OCI-LY3 (cell line): ENCODE measurements at regions not wholly inside any gene's neighbourhood (a gene's known extent, or its start where the extent isn't known, plus 50 kb on each side); places are given as distances from the start of the nearest gene placed in this dataset.

Experiments used
- H2AFZ ChIP-seq: fragments of 200-600, 300-600 bp; shearing (Covaris generic); 2 replicates; pipeline ENCODE4 v1.6.0; 2014; ENCODE audit warnings: antibody characterized with exemption, low read depth, low read length
- H3K27ac ChIP-seq: fragments of 200-600, 300-600 bp; sonication (generic); 2 replicates; pipeline ENCODE4 v1.5.1; 2014; ENCODE audit warnings: mild to moderate bottlenecking, low read length, moderate library complexity, mixed read lengths
- H3K27me3 ChIP-seq: fragments of 200-600, 300-600 bp; sonication (generic); 2 replicates; pipeline ENCODE4 v1.6.1; 2014; ENCODE audit warnings: low read depth, low read length, mixed read lengths
- H3K36me3 ChIP-seq: fragments of 200-600, 300-600 bp; sonication (generic); replicated peaks from 2 replicates; pipeline ENCODE3; 2014; ENCODE audit warnings: low read depth, low read length, mixed read lengths
- H3K4me1 ChIP-seq: fragments of 300-600, 200-600 bp; sonication (generic); 2 replicates; pipeline ENCODE4 v1.6.1; 2014; ENCODE audit warnings: low read length, mixed read lengths
- H3K4me2 ChIP-seq: fragments of 200-600, 300-600 bp; sonication (generic); 2 replicates; pipeline ENCODE4 v1.6.1; 2014; ENCODE audit warnings: low read length, mixed read lengths
- H3K4me3 ChIP-seq: fragments of 300-600, 200-600 bp; sonication (generic); 2 replicates; pipeline ENCODE4 v1.5.1; 2014; ENCODE audit warnings: antibody characterized with exemption, mild to moderate bottlenecking, low read length, moderate library complexity
- H3K79me2 ChIP-seq: fragments of 300-600, 200-600 bp; shearing (Covaris generic); 2 replicates; pipeline ENCODE4 v1.6.1; 2014; ENCODE audit warnings: mild to moderate bottlenecking, low read length, mixed read lengths
- H3K9ac ChIP-seq: fragments of 300-600, 200-600 bp; shearing (Covaris generic); 2 replicates; pipeline ENCODE4 v1.6.0; 2014; ENCODE audit warnings: mild to moderate bottlenecking, low read length, moderate library complexity
- H3K9me3 ChIP-seq: fragments of 200-600, 300-600 bp; shearing (Covaris generic); 2 replicates; pipeline ENCODE4 v1.6.1; 2014; ENCODE audit warnings: low read length, mixed read lengths; ENCODE audit not compliant: insufficient read depth
- H4K20me1 ChIP-seq: fragments of 200-600, 300-600 bp; sonication (generic); 2 replicates; pipeline ENCODE4 v1.6.1; 2016; ENCODE audit warnings: low read length, mixed read lengths; ENCODE audit not compliant: insufficient read depth
- EZH2phosphoT487 ChIP-seq: fragments of 200-600 bp; shearing (Covaris generic); IDR thresholded peaks from 2 replicates; pipeline ENCODE4 v1.6.1; 2018; ENCODE audit warnings: antibody characterized with exemption, mixed run types, low read depth
- TF ChIP-seq, protein P1 (sequence below): fragments of 200-600, 300-600 bp; sonication (generic); IDR thresholded peaks from 2 replicates; pipeline ENCODE4 v1.5.1; 2014; ENCODE audit warnings: antibody characterized with exemption, low read length, low read depth

DNA sequence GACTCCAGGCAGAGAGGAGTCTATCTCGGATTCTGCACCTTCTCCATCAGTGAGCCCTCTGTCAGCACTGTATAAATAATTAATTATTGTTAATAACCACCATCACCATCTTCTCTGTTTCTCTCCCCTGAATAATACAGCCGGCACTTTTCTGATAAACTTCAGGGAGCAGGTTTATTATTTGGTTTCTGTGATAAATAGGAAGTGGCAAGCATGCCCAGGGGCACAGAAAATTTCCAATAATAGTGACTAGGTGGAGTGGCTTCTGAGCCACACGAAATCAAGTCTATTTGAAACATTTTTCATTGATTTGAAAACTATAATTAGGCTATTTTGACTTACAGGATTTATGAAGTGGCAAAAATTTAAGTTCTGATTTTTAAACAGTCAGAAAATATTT lies 186.8 kb upstream of the TMEM229A start:
- Histone ChIP-seq H3K4me3 (no peak overlapping the region), H3K36me3 (no peaks in the 10 kb centered on the region), H3K27ac (no peak overlapping the region), H2AFZ (no peak overlapping the region), H3K4me1 (no peaks in the 10 kb centered on the region), H3K4me2 (no peak overlapping the region), H4K20me1 (no peaks in the 10 kb centered on the region), H3K9ac (no peak overlapping the region), H3K79me2 (no peaks in the 10 kb centered on the region), H3K9me3 (no peaks in the 10 kb centered on the region), H3K27me3 (no peaks in the 10 kb centered on the region)
- TF ChIP-seq, protein P1, sequence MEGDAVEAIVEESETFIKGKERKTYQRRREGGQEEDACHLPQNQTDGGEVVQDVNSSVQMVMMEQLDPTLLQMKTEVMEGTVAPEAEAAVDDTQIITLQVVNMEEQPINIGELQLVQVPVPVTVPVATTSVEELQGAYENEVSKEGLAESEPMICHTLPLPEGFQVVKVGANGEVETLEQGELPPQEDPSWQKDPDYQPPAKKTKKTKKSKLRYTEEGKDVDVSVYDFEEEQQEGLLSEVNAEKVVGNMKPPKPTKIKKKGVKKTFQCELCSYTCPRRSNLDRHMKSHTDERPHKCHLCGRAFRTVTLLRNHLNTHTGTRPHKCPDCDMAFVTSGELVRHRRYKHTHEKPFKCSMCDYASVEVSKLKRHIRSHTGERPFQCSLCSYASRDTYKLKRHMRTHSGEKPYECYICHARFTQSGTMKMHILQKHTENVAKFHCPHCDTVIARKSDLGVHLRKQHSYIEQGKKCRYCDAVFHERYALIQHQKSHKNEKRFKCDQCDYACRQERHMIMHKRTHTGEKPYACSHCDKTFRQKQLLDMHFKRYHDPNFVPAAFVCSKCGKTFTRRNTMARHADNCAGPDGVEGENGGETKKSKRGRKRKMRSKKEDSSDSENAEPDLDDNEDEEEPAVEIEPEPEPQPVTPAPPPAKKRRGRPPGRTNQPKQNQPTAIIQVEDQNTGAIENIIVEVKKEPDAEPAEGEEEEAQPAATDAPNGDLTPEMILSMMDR = no peak
- no peak for TF ChIP-seq EZH2phosphoT487

DNA sequence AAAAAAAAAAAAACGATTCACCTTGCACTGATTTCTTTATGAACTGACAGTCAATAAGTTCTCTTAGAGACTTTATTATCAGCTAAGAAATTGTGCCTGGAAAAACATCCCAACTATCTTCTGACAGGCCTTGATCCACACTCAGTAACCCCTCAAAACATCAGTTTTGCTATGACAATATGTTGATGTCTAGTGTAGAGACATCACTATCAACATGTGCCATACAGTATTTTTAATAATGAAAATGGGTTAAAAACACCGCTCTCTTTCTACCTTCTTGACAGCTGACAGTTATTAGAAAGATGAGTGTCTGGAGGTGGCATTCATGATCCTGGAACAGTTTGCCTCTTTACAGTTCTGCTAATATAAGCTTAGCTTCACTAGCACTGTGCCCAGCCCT lies 175.8 kb upstream of the TMEM229A start:
- TF ChIP-seq, protein P1 = no peak
- no peak for TF ChIP-seq EZH2phosphoT487
- no peaks in the 10 kb centered on the region for H3K9me3 ChIP-seq
- H3K36me3 ChIP-seq = no peaks in the 10 kb centered on the region
- no peak overlapping the region for H2AFZ ChIP-seq
- no peak overlapping the region for H3K27ac ChIP-seq
- H4K20me1 ChIP-seq = no peaks in the 10 kb centered on the region
- H3K4me3 ChIP-seq = no peak overlapping the region
- no peak overlapping the region for H3K4me2 ChIP-seq
- H3K4me1 ChIP-seq = no peaks in the 10 kb centered on the region
- no peak overlapping the region for H3K9ac ChIP-seq
- no peaks in the 10 kb centered on the region for H3K27me3 ChIP-seq
- no peaks in the 10 kb centered on the region for H3K79me2 ChIP-seq

DNA sequence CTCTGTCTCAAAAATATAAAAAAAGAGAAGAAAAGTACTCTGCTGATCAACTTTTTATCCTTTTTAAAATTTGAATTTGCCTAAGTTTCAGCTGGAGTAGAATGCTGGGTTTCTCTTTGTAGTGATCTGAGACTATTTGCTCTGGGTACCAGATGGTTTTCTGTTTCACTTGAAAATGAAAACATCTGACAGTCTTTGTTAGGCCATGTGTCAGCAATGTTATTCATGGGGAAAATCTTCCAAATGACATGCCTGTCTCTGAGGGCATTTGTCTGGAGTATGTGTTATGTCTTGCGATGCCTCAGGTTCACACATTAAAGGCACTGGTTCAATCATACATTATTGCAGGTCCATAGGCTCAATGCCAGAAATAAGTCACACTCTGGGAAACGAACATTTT lies 175.3 kb upstream of the TMEM229A start:
- no peaks in the 10 kb centered on the region for H3K27me3 ChIP-seq
- H3K9me3 ChIP-seq = no peaks in the 10 kb centered on the region
- no peaks in the 10 kb centered on the region for H3K36me3 ChIP-seq
- no peak overlapping the region for H3K4me2 ChIP-seq
- H3K79me2 ChIP-seq = no peaks in the 10 kb centered on the region
- TF ChIP-seq, protein P1 = no peak
- TF ChIP-seq EZH2phosphoT487 = no peak
- no peak overlapping the region for H3K9ac ChIP-seq
- no peak overlapping the region for H2AFZ ChIP-seq
- no peak overlapping the region for H3K27ac ChIP-seq
- H3K4me1 ChIP-seq = no peaks in the 10 kb centered on the region
- H3K4me3 ChIP-seq = no peak overlapping the region
- no peaks in the 10 kb centered on the region for H4K20me1 ChIP-seq

DNA sequence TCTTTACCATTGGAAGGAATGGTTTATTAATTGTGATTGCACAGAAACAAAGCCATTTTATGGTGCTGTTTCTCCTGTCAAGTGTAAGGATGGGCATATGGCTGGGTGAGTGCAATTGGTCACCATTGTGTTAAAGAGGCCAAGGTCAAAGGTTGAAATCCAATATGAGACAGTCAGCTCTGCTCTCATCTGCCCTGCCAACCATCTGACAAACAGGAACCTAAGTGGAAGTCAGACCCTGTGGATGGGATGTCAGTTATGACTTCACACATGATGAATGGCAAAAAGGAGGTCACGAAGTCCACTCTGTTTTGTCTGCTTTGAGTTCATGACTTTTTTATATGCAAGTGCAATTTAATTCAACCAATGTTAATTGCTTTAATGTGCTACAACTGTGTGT lies 172.7 kb upstream of the TMEM229A start:
- Histone ChIP-seq H3K4me1 (no peaks in the 10 kb centered on the region), H3K4me3 (no peak overlapping the region), H3K9me3 (no peaks in the 10 kb centered on the region), H3K27me3 (no peaks in the 10 kb centered on the region), H3K9ac (no peak overlapping the region), H3K79me2 (no peaks in the 10 kb centered on the region), H4K20me1 (no peaks in the 10 kb centered on the region), H3K4me2 (no peak overlapping the region), H3K36me3 (no peaks in the 10 kb centered on the region), H2AFZ (no peak overlapping the region), H3K27ac (no peak overlapping the region)
- TF ChIP-seq EZH2phosphoT487 = no peak
- TF ChIP-seq, protein P1 = no peak
